GM19397 (cell line): ENCODE measurements at regions not wholly inside any gene's neighbourhood (a gene's known extent, or its start where the extent isn't known, plus 50 kb on each side); places are given as distances from the start of the nearest gene placed in this dataset.
"Not testable (repeated sequence)": the region's sequence is repeated elsewhere in the genome, so short reads cannot be mapped to it uniquely, and the experiment has no call there.

Experiments
- ATAC-seq: cut with Tn5 transposase; IDR thresholded peaks from one replicate; pipeline ENCODE4 v1.9.1; 2021; ENCODE audit warnings: mild to moderate bottlenecking, moderate library complexity; ENCODE audit not compliant: unreplicated experiment

DNA sequence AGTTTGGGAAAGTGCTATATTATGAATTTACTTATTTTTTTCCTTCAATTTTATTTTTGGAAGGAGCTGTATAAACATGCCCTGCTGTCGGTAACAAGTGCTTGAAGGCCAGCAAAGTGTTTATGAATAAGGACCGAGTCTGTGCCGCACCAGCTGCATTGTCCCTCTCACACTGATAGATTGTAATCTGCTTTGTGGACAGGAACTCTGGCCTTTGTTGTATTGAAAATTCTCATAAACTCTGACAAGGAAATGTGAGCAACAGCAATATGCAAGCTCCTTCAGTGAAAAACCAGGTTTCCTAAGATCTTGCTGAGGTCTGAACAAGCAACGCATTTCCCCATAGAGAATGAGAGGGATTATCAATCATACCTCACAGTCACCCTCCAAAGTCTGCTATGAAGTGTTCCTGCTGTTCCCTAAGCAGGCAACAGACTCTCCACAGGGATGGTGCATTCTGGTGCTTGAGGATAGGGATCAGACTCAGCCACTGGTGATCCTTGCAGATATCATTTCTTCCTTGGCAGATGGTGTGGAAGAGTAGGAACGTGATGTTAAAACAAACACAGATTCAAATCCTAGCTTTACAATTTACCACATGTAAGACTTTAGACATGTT is 109.6 kb downstream of the KCNJ2 start:
- ATAC-seq: no peak

DNA sequence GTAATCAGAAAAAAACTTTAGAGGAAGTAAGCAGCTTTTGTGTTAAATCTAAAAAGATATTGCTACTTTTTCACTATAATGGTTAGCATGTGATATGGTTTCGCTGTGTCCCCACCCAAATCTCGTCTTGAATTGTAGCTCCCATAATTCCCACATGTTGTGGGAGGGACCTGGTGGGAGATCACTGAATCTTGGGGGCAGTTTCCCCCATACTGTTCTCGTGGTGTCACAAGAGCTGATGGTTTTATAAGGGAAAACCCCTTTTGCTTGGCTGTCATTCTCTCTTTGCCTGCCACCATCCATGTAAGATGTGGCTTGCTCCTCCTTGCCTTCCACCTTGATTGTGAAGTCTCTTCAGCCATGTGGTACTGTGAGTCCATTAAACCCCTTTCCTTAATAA is 117.1 kb downstream of the KCNJ2 start:
- ATAC-seq: no peak

DNA sequence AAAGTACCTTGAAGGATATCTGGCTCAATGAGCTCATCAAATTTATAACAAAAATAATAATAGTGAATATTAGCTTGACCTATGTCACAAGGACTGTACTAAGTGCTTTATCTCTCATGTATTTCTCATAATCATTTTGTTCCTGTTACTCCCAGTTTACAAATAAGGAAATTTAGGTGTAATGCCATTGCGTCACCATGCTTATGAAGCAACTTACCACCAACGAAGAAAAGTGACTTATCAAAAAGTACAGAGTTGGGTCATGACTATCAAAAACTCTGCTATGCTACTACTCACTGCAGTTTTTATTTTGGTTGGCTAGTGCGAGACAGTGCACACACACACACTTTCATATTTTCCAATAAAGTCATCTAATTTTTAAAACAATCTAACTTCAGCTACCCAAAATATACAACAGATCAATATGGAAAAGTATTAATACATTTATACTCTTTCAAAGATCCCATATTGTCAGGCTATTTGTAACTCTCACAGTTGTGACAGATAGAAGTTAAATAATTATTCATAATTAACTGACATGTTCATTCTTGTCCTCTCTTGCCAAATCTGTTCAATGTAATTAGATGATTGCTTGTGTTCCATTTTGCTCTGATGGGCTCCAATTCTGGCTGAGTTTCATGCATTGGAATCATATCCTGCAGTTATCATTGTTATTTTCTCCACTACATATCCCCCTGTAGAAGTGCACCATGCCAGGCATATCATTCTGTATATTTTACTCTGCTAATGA is 119.4 kb downstream of the KCNJ2 start:
- no peak for ATAC-seq

DNA sequence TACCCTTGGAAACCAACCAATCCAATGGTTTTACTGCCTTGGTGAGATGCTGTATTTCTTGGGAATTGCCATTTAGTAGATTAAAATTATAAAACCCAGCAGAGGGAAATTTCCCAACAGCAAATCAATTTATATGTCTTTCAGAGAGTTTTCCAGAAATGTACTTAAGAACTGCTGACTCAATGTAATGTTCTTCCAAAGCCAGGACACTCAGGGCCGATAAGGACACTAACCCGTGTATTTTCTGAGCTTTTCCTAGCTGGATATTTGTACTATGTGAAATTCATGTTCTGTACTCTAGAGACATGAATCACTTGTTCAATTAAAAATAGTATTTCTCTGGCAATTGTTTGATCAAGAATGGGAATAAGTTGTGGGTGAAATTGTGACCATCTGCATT is 121.4 kb downstream of the KCNJ2 start:
- ATAC-seq: no peak

DNA sequence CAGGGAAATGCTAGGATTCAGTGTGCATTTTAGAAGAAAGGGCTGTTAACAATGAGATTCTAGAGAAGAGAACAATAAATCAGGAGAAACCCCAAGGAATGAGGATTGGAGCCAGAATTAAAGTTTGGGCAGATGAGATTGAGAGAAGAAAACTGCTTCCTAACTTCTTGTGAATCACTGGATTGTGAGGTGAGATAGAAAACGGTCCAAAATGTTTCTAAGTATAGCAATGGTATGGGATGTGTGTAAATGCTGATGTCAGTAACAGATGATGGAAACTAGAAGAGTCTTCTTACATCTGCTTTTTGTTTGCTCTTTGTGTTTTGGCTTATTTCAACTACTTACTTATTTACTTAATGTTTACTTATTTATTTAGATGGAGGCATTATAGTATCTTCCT is 123.0 kb downstream of the KCNJ2 start:
- ATAC-seq: no peak

DNA sequence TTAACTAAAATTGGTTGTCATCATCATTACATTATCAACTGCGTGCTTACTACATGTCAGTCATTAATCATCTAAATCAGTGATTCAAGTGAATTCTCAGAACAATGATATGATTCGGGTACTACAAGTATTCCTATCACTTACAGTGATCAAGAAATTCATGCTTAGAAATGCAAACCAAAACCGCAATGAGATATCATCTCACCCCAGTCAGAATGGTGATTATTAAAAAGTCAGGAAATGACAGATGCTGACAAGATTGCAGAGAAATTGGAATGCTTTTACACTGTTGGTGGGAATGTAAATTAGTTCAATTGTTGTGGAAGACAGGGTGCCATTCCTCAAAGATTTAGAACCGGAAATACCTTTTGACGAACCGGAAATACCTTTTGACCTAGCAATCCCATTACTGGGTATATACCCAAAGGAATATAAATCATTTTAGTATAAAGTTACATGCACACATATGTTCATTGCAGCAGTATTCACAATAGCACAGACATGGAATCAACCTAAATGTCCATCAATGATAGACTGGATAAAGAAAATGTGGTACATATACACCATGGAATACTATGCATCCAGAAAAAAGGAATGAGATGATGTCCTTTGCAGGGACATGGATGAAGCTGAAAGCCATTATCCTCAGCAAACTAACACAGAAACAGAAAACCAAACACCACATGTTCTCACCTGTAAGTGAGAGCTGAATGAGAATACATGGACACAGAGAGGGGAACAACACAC is 124.4 kb downstream of the KCNJ2 start:
- ATAC-seq: not testable (repeated sequence)

DNA sequence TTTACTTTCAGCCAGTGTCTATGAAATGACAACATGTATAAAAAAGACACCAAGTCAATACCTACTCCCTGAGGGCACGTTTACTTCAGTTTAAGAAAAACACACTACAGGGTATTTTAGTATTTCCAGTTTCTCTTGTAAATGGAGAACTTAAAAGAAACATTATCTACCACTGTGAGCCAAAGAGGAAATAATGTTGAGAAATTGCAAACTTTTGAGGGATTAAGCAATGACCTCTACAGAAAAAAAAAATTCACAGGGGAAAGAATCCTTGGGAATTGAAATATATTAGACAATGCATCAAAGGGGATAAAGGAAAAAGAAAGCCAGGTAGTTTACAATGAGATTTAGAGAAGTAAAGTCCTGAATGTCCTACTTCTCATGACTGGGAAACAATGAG is 126.0 kb downstream of the KCNJ2 start:
- no peak for ATAC-seq

DNA sequence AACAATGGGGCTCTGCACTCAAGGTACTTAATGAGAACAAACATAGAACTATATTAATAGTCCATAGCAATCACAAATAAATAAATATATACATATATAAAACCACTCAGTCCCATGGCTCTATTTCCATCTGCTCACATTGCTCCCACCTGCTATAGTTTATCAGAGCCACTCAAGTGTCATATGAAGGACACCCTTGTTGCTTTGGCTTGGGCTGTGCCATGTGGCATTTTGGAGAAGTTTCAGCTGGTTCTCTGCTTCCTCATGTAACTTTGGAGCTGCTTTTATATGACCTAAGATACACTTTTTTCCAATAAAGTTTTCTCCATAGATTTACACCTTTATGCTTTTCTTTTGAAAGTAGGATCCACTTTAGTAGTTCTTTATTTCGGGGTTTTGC is 126.4 kb downstream of the KCNJ2 start:
- no peak for ATAC-seq

DNA sequence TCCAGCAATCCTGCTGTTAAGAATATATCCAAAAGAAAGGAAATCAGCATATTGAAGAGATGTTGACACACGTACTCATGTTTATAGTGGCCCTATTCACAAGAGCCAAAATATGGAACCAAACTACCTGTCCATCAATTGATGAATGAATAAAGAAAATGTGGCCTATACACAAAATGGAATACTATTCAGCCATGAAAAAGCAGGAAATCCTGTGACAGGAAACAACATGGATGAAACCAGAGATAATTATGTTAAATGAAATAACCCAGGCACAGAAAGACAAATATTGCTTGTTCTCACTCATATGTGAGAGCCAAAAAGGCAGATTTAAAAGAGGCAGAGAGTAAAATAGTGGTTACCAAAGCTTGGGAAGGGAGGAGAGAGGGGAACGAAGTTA is 127.1 kb downstream of the KCNJ2 start:
- no peak for ATAC-seq

DNA sequence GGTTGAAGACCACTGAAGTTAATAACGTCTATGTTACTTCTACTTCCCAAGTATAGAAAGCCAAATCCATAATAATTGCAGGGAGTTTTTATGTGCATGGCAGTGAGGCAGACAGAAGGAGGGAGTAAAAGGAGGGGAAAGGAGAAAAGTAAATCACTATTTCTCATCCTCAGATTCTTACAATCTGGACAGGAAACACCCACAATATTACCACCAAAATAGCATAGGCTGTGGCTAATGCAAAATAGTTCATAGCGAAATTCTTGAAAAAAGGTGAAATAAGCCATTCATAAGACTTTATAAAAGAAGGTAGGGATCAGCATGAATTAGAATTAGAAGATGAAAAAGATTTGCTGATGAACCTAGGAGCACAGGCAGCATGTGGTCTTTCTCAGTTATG is 128.1 kb downstream of the KCNJ2 start:
- no peak for ATAC-seq

DNA sequence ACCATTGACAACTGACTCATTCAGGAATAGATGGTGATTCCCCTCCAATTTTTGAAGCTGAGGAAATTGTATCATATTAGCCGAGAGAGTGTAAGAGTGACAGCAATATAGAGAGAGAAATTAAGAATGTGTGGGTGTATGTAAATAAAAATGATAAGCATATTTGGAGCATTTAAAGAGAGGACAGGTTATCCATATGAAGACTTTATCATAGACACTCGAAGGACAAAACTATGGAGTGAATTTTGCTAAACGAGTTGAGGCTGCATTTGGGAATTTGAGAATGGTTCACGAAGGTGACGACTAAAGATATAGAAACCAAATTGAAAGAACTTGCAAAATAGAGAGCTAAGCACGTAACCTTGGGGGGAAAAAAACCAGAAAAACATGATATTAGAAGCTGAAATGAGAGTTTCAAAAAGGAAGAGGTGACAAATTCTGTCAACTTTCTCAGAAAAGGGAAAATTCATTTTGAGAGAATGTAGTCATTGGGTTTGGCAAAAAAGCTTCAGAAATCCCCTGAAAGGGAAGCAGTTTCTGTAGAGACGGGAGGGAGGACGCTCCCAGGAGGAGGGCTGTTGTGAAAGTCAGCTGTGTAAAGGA is 129.7 kb downstream of the KCNJ2 start:
- ATAC-seq: no peak

DNA sequence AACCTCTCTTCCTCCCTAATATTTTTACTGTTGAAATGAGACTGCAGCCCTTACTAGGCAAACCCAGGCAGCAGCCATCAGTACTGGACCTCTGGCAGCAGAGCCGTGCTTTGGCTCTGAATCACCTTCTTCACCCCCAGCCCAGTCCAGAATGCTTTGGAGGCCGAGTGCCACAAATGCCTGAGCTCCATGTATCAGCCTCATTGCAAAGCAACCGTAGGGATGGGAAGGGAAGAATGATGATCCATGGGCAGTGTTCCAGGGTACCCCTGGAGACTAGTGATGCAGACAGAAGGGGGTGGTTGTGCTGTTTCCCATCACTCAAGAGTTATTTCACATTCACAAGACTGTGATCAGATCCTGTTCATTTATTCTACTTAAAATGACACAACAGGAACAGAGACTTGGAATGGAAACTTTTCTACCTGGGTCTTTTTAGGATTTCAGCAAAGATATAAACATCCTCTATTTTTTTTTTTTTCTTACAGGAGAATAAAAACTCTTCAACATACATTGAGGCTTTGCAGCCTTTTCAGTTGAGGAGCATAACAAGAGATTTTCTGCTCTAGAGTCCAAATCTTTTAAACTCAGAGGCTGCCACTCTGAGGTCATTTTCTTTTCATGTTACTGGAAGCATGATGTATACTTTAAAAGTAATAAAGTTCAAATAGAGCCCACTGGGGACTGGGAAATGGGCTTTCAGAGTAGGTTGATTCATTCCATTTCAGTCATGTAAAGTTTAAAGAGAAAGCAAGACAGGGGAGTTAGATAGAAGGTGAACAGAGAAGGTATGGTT is 138.3 kb downstream of the KCNJ2 start:
- no peak for ATAC-seq

DNA sequence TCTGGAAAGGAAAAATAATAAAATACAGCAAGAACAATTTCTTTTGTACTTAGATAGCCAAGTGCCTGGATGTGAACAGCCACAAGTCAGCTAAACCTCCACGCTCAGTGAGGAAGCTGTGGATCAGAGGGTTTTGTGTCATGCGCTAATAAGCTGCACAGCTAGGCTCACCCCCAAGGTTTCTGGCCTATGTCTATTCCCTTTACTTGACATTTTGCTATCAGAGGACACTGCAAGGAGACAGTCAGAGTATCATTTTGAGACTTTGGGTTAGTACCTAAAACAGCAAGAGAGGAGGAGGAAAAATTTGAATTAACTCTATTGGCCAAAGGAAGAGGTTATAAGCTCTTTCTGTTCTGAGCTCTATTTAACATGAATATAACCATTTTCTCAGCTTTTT is 139.3 kb downstream of the KCNJ2 start:
- no peak for ATAC-seq

DNA sequence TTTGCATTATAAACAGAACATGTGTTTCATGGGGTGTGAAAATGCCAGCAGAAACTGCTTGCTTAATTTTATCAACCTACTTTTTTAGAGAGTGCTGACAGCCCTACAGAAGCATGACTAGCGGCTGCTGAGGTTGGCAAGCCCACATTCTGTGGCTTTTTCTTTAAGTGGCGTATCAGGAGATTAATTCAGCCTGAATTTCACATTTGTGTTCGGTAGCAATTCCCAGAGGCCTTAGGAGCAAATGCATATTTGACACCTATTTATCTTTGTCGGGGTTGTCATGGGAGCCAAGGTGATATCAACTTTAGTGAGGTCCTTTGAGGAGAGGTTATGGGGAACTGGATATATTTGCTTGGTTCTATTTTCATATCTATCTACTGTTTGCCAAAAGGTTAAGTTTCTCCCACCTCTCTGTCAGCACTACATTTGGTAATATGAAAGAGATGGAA is 140.9 kb downstream of the KCNJ2 start:
- ATAC-seq: no peak

DNA sequence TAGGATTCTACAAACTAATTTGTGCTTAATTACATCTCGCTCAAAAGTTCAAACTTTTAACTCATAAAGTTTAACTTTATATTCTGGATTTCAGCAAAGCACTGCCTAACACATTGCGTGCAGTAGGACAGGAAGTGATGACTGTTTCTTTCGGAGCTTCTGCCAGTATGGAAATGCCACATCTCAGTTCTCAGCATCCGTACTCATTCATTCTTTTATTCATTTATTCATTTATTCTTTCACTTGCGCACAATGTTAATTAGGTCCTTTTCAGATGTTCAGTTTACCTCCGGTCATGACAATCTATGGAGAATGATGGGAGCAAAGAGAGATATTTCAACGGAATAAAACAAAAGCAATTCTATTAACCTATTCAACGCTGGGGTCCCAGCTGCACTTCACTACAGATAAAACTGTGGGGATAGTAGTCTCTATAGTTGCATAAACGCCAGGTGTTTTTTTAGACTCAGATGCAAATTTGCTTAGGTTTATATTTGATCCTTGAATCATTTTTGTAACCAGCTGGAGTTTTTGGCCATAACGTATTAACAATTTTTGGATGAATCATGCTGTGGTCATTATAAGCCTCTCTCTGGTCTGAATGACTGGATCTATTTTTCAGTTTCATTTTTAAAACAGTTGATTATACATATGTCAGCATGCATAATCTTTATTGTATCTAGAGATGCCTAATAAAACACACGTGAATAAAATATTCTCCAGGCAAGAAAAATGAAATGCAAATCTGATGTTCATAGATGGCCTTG is 143.9 kb downstream of the KCNJ2 start:
- ATAC-seq: no peak

DNA sequence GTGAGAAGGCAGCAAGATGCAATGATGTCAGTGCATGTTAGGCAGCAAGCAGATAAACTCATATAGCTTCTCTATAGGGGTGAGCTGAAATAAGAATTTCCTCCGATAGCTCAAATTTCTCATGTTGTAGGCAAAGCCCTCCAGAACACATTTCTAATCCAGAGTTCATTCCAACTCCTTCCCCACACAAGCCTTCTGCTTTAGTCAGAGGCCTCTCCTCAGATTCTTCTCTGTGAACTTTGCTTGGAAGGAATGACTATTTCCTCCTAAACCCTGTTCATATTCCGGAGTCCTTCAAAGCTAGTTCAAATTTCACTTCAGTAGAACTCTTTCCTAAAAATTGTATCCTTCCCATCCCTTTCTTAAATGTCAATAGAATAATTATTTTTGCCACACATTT is 144.8 kb downstream of the KCNJ2 start:
- ATAC-seq: no peak

DNA sequence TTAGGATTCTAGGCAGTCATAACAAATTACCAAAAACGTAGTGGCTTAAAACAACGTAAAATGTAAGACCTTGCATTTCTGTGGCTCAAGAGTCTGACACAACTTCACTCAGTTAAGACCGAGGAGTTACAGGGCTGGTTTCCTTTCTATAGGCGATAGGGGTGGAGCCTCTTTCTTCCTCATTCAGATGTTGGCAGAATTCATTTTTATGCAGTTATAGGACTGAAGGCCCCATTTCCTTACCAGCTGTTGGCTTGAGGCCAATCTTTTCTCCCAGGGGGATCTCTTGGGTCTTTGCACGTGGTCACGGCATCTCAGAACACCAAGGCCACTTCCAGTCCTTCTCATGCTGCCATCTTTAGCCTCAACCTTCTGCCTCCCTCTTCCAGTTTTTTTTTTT is 145.2 kb downstream of the KCNJ2 start:
- ATAC-seq: no peak

DNA sequence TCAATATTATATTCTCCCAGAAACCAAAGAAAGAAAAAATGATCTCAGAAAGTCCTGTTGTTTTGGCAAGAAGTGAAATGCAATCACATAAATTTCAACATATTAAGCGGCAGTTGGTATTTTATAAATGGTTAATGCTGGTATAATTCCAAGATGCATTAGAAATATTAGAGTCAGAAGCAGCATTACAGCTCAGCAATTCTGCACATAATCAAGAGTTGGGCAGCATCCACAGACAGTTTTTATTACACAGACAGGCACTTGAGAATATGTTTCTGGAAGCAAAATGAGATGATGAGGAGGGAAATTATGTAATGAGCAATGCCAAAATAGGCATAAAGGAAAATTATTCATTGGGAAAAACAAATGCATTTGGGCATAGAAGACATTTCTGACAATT is 148.1 kb downstream of the KCNJ2 start:
- ATAC-seq: no peak

DNA sequence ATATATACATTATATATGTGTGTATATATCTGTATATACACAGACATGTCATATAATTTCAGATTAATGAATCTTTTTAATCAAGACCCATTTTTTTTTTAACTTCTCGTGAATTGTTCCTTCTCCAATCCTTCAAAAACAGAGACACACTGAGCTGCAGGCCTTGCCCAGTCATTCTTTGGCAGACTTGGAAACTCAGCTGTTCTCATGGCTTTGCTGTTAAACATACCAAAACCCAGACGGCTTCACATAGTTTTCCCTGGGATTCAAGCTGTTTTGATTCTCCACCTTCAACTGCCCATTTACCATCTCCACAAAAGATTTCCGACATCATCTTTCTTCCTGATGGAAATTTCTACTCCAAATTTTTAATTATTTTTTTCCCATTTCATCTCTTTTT is 148.7 kb downstream of the KCNJ2 start:
- ATAC-seq: no peak

DNA sequence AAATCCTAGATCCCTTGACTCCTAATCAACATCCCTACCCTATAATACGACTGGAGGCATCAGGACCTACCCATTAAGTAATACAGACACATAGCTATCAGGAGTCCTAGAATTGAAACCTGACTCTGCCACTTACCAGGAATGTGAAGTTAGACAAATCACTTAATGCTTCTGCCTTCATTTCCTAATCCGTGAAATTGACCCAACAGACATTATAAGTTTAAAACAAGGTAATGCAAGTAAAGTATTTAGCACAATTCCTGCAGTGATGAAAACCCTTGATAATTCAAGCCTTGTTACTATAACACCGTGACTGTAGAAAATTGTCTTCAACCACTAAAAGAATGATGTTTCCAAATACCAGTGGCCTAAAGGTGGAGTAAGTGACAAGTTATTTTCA is 150.2 kb downstream of the KCNJ2 start:
- no peak for ATAC-seq
